Epidermal melanocyte (primary cell): ENCODE measurements at regions not wholly inside any gene's neighbourhood (a gene's known extent, or its start where the extent isn't known, plus 50 kb on each side); places are given as distances from the start of the nearest gene placed in this dataset.

Experiments
- DNase-seq: peaks from one replicate; pipeline ENCODE4 v3.0.0; 2011; ENCODE audit warnings: low spot score; ENCODE audit not compliant: insufficient read length

- DNase-seq: no peak
These were observed 92.6 kb downstream of the RDH14 start for GRCh38 chr2:18467749-18468360.

DNA sequence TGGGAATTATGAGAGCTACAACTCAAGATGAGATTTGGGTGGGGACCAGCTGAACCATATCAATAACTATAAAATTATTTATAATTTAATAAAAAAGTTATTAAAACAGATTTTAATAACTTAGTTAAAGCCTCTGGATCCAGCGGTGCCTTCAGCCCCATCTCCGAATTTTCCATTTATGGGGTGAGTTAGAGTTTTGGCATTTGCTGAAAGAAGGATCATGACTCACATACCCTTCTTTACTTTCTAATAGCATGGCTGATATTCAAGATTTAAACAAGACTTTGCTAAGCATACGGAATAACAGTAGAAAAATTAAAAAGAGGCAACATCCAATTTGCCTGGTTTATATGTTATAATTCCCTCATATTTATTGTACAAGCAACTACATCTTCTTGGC lies 94.5 kb downstream of the RDH14 start:
- DNase-seq: no peak

DNA sequence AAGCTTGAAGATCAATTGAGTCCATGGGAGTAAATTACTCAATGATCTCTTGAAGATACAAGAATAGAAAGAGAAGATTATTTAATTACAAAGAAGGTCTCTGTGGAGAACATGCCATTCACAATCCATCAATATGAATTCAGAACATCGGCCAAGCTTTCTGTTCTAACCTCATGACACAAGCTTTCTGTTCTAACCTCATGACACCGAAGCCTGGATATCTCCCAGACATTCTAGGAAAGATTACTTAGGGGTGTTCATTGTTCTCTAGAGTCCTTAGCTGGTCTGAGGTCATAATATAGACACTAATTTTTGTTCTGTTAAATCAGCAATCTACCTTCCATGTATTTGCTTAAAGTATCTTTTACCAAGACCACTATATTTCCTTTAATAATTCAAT lies 95.5 kb downstream of the RDH14 start:
- no peak for DNase-seq

DNA sequence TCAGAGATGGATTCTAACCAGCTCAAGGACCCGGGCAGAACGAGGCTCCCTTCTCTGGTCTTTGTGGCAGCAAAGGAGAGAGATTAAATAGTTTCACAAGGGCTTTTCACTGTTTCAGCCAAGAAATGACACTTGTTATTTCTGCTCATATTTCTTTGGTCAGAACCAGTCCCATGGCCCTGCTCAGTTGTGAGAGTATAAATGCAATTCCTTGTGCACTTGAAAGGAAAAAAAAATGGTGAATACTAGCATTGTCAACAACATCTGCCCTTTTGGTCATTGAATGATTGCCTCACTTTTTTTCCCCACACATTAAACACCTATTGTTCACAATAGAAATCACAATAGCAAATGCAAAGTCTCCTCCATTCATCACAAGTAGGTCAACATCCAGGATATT lies 104.4 kb downstream of the RDH14 start:
- no peak for DNase-seq

DNA sequence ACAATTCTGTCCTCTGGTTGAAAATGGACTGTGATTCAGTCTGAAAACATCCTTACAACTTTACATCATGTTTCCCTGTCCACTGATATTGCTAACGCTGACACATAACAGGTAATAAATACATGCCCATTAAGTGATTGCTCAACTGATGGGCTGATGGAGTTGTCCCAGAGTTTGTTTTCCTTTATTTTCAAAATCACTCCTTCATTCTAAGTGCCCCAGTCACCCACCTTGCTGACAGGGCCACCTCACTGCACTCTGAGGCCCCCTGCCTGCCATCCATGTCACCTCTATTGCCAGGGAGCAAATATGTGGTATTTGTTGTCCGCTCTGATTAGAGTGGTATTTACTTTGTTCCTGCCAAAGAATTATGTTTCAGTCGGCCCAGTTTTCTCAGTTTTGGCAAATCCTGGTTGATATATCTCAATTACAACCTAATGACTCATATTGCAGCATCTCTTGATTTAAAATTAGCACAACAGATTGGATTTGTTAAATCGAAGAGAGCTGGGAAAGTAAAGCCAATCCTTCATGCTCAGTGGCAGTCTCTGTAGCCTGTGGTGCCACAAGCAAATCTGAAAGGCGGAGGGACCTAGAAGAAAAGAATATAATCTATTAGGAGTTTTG lies 105.1 kb downstream of the RDH14 start:
- DNase-seq: no peak

GRCh38 chr2:18454692-18455235 lies 105.7 kb downstream of the RDH14 start:
- no peak for DNase-seq

GRCh38 chr2:18446715-18447114 lies 113.7 kb downstream of the RDH14 start:
- no peak for DNase-seq

GRCh38 chr2:18445433-18446320 lies 114.8 kb downstream of the RDH14 start:
- no peak for DNase-seq

DNA sequence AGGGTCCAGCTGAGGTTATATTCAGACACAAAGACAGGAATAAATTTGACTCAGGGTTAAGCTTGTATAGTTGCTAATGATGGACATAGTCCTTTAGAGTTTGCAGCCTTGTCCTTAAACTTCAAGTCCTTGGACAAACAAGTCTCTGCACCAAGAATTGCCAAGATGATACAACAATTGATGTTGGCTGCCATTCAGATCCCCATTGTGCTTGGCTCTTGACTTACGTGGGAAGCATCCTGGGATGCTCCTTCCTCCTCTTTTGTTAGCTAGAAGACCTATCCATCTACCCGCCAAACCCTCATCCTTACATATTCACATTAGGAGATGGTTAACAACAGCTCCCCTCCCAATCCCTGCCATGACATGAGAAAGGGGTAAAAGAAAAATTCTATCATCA lies 115.6 kb downstream of the RDH14 start:
- no peak for DNase-seq

DNA sequence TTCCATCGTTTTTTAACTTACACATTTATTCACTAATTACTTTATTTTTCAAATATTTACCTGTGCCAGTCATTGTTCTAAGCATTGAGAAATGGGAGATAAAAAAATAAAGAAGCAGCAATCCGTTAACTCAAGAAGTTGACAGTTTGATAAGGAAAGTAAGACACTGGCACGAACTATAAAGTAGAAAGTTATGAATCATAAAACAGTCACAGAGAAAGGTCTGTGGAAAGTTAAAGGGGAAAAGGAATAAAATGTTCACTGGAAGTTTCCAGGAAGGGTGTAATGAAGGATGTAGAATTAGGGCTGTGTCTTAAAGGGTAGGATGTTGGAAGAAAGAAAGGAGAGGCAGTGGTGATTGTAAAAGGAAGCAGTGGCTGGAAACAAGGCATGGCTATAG lies 118.9 kb downstream of the RDH14 start:
- DNase-seq: no peak

GRCh38 chr2:18440777-18441176 lies 119.7 kb downstream of the RDH14 start:
- no peak for DNase-seq

DNA sequence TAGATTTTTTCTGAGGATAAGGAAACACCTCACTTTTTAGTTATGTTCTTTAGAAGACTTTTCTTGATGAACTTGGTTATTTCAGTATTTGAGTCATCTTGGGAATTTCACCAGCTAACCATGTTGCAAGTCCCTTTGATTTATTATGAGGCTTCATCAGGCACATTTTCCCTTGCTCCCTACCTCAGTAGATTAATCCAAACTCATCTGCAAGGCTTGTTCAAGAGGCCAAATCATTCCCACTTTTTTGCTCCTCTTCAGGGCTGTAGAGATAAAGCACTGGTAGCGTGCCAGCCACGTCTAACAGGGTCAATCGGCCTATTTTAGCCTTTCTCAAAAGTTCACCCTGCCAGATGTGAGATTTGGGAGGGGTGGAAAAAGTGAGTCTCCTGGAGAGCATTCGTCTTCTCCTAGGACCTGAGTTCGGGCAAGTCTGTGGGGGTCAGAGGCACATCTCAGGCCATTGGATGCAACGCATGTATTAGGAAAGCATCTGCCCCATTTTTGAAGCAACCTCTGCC lies 120.3 kb downstream of the RDH14 start:
- no peak for DNase-seq

DNA sequence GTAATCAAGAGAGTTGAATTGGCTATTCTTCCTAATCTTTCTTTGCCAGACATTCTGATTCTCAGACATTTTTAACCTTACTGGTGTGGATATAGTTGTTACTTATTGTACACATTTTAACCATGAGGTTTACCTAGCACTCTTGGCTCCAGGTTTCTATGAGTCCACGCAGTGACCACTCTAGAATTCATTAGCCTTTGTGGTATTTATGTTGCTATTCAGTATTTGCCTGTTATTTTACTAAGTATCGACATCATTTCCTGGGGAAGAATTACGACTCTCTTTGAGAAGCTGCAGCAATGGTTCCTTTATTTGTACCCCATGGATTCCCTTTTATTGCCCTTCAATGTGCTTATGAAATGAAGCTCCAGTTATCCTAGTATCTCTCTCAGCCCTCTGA lies 120.7 kb downstream of the RDH14 start:
- DNase-seq: no peak

DNA sequence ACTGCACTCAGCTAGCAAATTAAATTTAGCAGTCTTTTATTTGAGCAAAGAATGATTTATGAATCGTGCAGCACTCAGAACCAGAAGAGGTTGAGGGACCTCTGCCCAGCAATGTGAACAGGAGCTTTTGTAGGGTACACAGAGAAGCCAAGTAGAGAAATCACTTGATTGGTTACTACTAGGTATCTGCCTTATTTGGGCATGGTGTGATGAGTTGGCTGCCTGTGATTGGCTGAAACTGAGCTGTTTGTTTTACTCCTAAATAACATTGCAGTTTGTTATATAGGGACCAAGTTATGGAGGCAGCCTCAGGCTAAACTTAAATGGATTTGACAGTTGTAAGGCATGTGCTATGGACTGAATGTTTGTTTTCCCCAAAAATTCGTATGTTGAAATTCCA lies 122.5 kb downstream of the RDH14 start:
- DNase-seq: no peak

DNA sequence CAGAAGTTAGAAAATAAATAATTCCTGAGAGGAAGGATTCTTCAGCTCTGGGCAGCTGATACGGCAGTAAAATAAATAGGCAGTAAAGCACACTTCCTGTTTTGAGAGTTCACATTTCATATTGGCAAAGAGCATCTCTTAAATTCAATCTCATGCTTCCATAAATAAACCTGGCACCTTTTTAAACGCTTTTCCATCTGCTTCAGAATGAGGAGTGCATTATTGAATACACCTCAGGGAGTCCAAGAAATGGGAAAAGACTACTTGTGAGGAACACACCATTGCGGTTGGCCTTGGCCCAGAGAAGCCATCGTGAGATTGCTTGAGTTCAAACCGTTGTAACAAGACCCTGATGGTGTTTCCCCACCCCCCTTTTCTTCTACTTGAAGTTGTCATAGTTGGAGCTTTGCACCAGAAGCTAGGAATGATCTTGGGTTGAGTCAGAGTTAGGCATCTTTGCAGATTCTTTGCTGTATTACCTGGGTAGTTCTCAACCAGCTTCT lies 123.9 kb downstream of the RDH14 start:
- DNase-seq: no peak

- no peak for DNase-seq
These were observed 124.9 kb downstream of the RDH14 start for GRCh38 chr2:18435426-18436037.

- DNase-seq: no peak
These were observed 126.6 kb downstream of the RDH14 start for GRCh38 chr2:18433872-18434271.

- no peak for DNase-seq
These were observed 127.5 kb downstream of the RDH14 start for GRCh38 chr2:18432999-18433398.

GRCh38 chr2:18430996-18431748 lies 129.3 kb downstream of the RDH14 start:
- no peak for DNase-seq

- no peak for DNase-seq
These were observed 131.9 kb downstream of the RDH14 start for GRCh38 chr2:18428516-18428915.

DNA sequence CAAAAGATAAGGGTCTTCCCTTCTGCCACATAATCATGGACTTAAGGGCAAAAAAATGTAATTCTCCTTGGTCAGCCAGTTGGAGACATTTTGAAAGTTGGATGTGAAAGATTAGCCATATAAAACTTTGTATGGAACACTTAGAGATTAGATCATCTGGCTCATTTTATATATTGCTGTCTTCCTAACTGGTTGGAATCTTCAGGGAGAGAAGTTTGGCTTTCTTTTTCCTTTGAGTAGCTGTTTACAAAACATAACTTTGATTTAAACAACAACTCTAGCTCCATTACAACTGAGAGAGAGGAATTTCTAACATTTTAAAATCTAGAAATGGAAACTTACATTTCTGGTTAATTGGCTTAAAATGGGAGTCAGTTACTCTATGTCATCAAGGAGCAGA lies 132.7 kb downstream of the RDH14 start:
- DNase-seq: no peak
